H1 (cell line): ENCODE measurements at regions not wholly inside any gene's neighbourhood (a gene's known extent, or its start where the extent isn't known, plus 50 kb on each side); places are given as distances from the start of the nearest gene placed in this dataset.
"Not testable (repeated sequence)": the region's sequence is repeated elsewhere in the genome, so short reads cannot be mapped to it uniquely, and the experiment has no call there.

Experiments used
- CTCF ChIA-PET: fragments of 300-600 bp; sonication (Branson Sonifier 250); formaldehyde crosslinking; loops from one replicate; lab custom pipeline; 2021; ENCODE audit not compliant: partially characterized antibody; lab: Charles Lee
- POLR2A ChIA-PET: fragments of 300-600 bp; sonication (Branson Sonifier 250); formaldehyde crosslinking; loops from one replicate; lab custom pipeline; 2021; ENCODE audit warnings: inconsistent platforms; ENCODE audit not compliant: partially characterized antibody; lab: Charles Lee
- DNase-seq, 2 experiments: peaks; one replicate each; pipeline versions ENCODE4 v3.0.0 to v3.0.0-alpha.2; 2010 to 2022; ENCODE audit warnings: low spot score in 2 of 2, low read depth in 1 of 2, mixed read lengths in 1 of 2
- FAIRE-seq: peaks from 2 replicates; lab custom pipeline; 2011; peaks lifted over from hg19 to GRCh38; lab: Jason Lieb, UNC
- H2AFZ ChIP-seq: 2 replicates; pipeline ENCODE4 v1.8.1; 2012; ENCODE audit warnings: low read length, inconsistent platforms
- H2AK5ac ChIP-seq: 2 replicates; pipeline ENCODE4 v1.6.1; 2013; ENCODE audit warnings: low read depth, low read length
- H2BK120ac ChIP-seq: replicated peaks from 2 replicates; pipeline ENCODE3; 2013; ENCODE audit warnings: low read depth, low read length, inconsistent platforms
- H2BK12ac ChIP-seq: 2 replicates; pipeline ENCODE4 v1.6.1; 2013; ENCODE audit warnings: low read depth, low read length
- H2BK15ac ChIP-seq: 2 replicates; pipeline ENCODE4 v1.6.1; 2013; ENCODE audit warnings: low read length
- H2BK20ac ChIP-seq: 2 replicates; pipeline ENCODE4 v1.6.1; 2013; ENCODE audit warnings: low read length
- H2BK5ac ChIP-seq: 2 replicates; pipeline ENCODE4 v1.6.1; 2013; ENCODE audit warnings: low read depth, low read length
- H3K14ac ChIP-seq: 2 replicates; pipeline ENCODE4 v1.6.1; 2013; ENCODE audit warnings: inconsistent platforms; ENCODE audit not compliant: insufficient read length
- H3K18ac ChIP-seq: 2 replicates; pipeline ENCODE4 v1.6.1; 2013; ENCODE audit warnings: low read length; ENCODE audit errors: extremely low read depth
- H3K23ac ChIP-seq: 2 replicates; pipeline ENCODE4 v1.6.1; 2013; ENCODE audit warnings: inconsistent platforms; ENCODE audit not compliant: insufficient read length
- H3K23me2 ChIP-seq: 2 replicates; pipeline ENCODE4 v1.6.1; 2013; ENCODE audit warnings: low read depth, low read length
- H3K27ac ChIP-seq: 2 replicates; pipeline ENCODE4 v1.6.1; 2011; ENCODE audit warnings: low read depth, low read length, inconsistent platforms
- H3K27me3 ChIP-seq, 4 experiments: replicated peaks in 1 of 4; 1 replicate in 1 of 4; 2 replicates in 3 of 4; pipeline versions ENCODE4 v1.6.1 to v1.8.1; 2011 to 2013; ENCODE audit warnings: low read length in 3 of 4, mild to moderate bottlenecking in 3 of 4, inconsistent platforms in 2 of 4, mixed read lengths in 2 of 4, moderate library complexity in 1 of 4; ENCODE audit not compliant: control insufficient read depth in 3 of 4, insufficient read depth in 3 of 4; ENCODE audit errors: extremely low read depth in 1 of 4
- H3K36me3 ChIP-seq, 4 experiments: 2 replicates each; pipeline versions ENCODE4 v1.6.1 to v1.8.1; 2011 to 2013; ENCODE audit warnings: mild to moderate bottlenecking in 4 of 4, low read length in 3 of 4, moderate library complexity in 2 of 4, control low read depth in 1 of 4, inconsistent platforms in 1 of 4; ENCODE audit not compliant: insufficient read depth in 4 of 4, control insufficient read depth in 2 of 4
- H3K4ac ChIP-seq: replicated peaks from 2 replicates; pipeline ENCODE3; 2013; ENCODE audit warnings: low read length, low read depth, mixed read lengths, inconsistent platforms; ENCODE audit not compliant: insufficient read length
- H3K4me1 ChIP-seq, 4 experiments: replicated peaks in 1 of 4; 1 replicate in 1 of 4; 2 replicates in 3 of 4; pipeline versions ENCODE4 v1.6.1 to v1.8.1; 2011 to 2013; ENCODE audit warnings: low read length in 3 of 4, inconsistent platforms in 2 of 4, mixed read lengths in 1 of 4; ENCODE audit not compliant: insufficient read depth in 4 of 4, control insufficient read depth in 3 of 4
- H3K4me2 ChIP-seq, 2 experiments: 2 replicates each; pipeline versions ENCODE4 v1.6.1 to v1.8.1; 2011 to 2013; ENCODE audit warnings: low read depth in 2 of 2, low read length in 2 of 2, control low read depth in 1 of 2, inconsistent platforms in 1 of 2, mild to moderate bottlenecking in 1 of 2; ENCODE audit not compliant: insufficient read depth in 1 of 2
- H3K4me3 ChIP-seq, 4 experiments: fragments of 200-600, 300-600 bp in 1 of 4; sonication (generic), shearing (Covaris generic), sonication (Bioruptor Twin) in 1 of 4; 2 replicates each; pipeline versions ENCODE4 v1.5.1 to v1.8.1; 2011 to 2016; ENCODE audit warnings: low read length in 4 of 4, low read depth in 3 of 4, control low read depth in 2 of 4, inconsistent platforms in 2 of 4, mild to moderate bottlenecking in 2 of 4, mixed read lengths in 1 of 4, moderate library complexity in 1 of 4; ENCODE audit not compliant: insufficient read depth in 2 of 4; ENCODE audit errors: extremely low read depth in 1 of 4
- H3K56ac ChIP-seq: replicated peaks from 2 replicates; pipeline ENCODE3; 2013; ENCODE audit warnings: low read depth, mild to moderate bottlenecking, mixed read lengths, low read length, inconsistent platforms; ENCODE audit not compliant: insufficient read length
- H3K79me1 ChIP-seq: 2 replicates; pipeline ENCODE4 v1.6.1; 2013; ENCODE audit warnings: low read depth, low read length, control low read depth
- H3K79me2 ChIP-seq, 2 experiments: 2 replicates each; pipeline versions ENCODE4 v1.6.1 to v1.8.1; 2012 to 2013; ENCODE audit warnings: low read length in 2 of 2, mild to moderate bottlenecking in 2 of 2, inconsistent platforms in 1 of 2; ENCODE audit not compliant: insufficient read depth in 2 of 2, control insufficient read depth in 1 of 2
- H3K9ac ChIP-seq, 4 experiments: replicated peaks in 1 of 4; 1 replicate in 1 of 4; 2 replicates in 3 of 4; pipeline versions ENCODE4 v1.6.1 to v1.8.1; 2011 to 2013; ENCODE audit warnings: low read depth in 3 of 4, low read length in 3 of 4, control low read depth in 2 of 4, mild to moderate bottlenecking in 2 of 4, moderate library complexity in 2 of 4, inconsistent platforms in 1 of 4; ENCODE audit errors: extremely low read depth in 1 of 4
- H3K9me3 ChIP-seq, 2 experiments: 2 replicates each; pipeline versions ENCODE4 v1.6.1 to v1.8.1; 2012 to 2013; ENCODE audit warnings: mild to moderate bottlenecking in 2 of 2, moderate library complexity in 2 of 2, control low read depth in 1 of 2, inconsistent platforms in 1 of 2, low read depth in 1 of 2, low read length in 1 of 2, mixed read lengths in 1 of 2; ENCODE audit not compliant: insufficient read depth in 2 of 2
- H4K20me1 ChIP-seq, 2 experiments: replicated peaks in 1 of 2; 2 replicates each; pipeline versions ENCODE3 to v1.8.1; 2011 to 2013; ENCODE audit warnings: inconsistent platforms in 2 of 2, low read length in 2 of 2, mild to moderate bottlenecking in 1 of 2; ENCODE audit not compliant: insufficient read depth in 2 of 2, control insufficient read depth in 1 of 2
- H4K5ac ChIP-seq: 2 replicates; pipeline ENCODE4 v1.6.1; 2013; ENCODE audit warnings: low read length, low read depth, mixed read lengths, inconsistent platforms; ENCODE audit not compliant: insufficient read length
- H4K8ac ChIP-seq: 2 replicates; pipeline ENCODE4 v1.8.0; 2013; ENCODE audit warnings: mild to moderate bottlenecking, moderate library complexity, low read length, inconsistent platforms; ENCODE audit not compliant: insufficient read depth; ENCODE audit errors: extremely low read depth
- H4K91ac ChIP-seq: replicated peaks from 2 replicates; pipeline ENCODE3; 2013; ENCODE audit warnings: low read length, mixed read lengths, inconsistent platforms; ENCODE audit not compliant: insufficient read length
- BACH1 ChIP-seq: IDR thresholded peaks from 2 replicates; pipeline ENCODE4 v1.6.1; 2012; ENCODE audit warnings: low read length, improper control_type of control experiment
- CTBP2 ChIP-seq: IDR thresholded peaks from 2 replicates; pipeline ENCODE4 v1.7.0; 2011; ENCODE audit warnings: borderline replicate concordance, mild to moderate bottlenecking, moderate library complexity, mixed read lengths, low read length; ENCODE audit not compliant: insufficient read depth, insufficient read length
- GTF2F1 ChIP-seq: IDR thresholded peaks from 2 replicates; pipeline ENCODE4 v1.6.1; 2012; ENCODE audit warnings: low read depth, low read length, improper control_type of control experiment, borderline replicate concordance
- HDAC2 ChIP-seq, 2 experiments: fragments of 300-600 bp in 1 of 2; sonication (generic) in 1 of 2; IDR thresholded peaks; 2 replicates each; pipeline ENCODE4 v1.6.1; 2011 to 2012; ENCODE audit warnings: low read depth in 2 of 2, low read length in 2 of 2, mild to moderate bottlenecking in 2 of 2, moderate library complexity in 2 of 2, borderline replicate concordance in 1 of 2, inconsistent platforms in 1 of 2
- POLR2A ChIP-seq, 2 experiments: IDR thresholded peaks; 1 replicate in 1 of 2; 2 replicates in 1 of 2; pipeline ENCODE4 v1.6.1; 2011; ENCODE audit warnings: low read depth in 2 of 2, low read length in 2 of 2, mild to moderate bottlenecking in 2 of 2; ENCODE audit errors: control extremely low read depth in 1 of 2
- RFX5 ChIP-seq: IDR thresholded peaks from 2 replicates; pipeline ENCODE4 v1.6.1; 2011; ENCODE audit warnings: low read depth, low read length, improper control_type of control experiment, borderline replicate concordance
- SIRT6 ChIP-seq: IDR thresholded peaks from one replicate; pipeline ENCODE4 v1.7.1; 2012; ENCODE audit warnings: low read length, inconsistent platforms
- whole genome bisulfite sequencing, 2 experiments: shearing (Covaris generic) in 1 of 2; methylation state at CpG; one replicate each; pipeline versions ENCODE4 v1.1.6 to v1.1.7; 2013 to 2015; ENCODE audit warnings: low lambda C conversion rate in 2 of 2, mixed read lengths in 2 of 2, inconsistent platforms in 1 of 2, low coverage in 1 of 2, missing lambda C conversion rate in 1 of 2; ENCODE audit not compliant: insufficient replicate concordance in 2 of 2, insufficient coverage in 1 of 2, insufficient read length in 1 of 2; ENCODE audit errors: extremely low coverage in 1 of 2, missing lambda C conversion rate in 1 of 2; 5-methylcytosine and 5-hydroxymethylcytosine counted together

GRCh38 chr9:74173284-74173683 lies 323.9 kb upstream of the RORB start (continued):
- TF ChIP-seq HDAC2 (IDR thresholded peaks at IDR 0.05; ENCODE audit: borderline replicate concordance in 1 of 2, low read depth in 2 of 2, low read length in 2 of 2) (no peak), BACH1 (no peak), CTBP2 (no peak), SIRT6 (no peak), GTF2F1 (no peak), RFX5 (no peak), POLR2A (IDR thresholded peaks at IDR 0.05; ENCODE audit: control extremely low read depth in 1 of 2, low read depth in 2 of 2, low read length in 2 of 2) (no peak)

GRCh38 chr9:74197771-74198170 lies 299.4 kb upstream of the RORB start:
- H3K79me2 ChIP-seq, H2AFZ ChIP-seq, DNase-seq, H2AK5ac ChIP-seq, FAIRE-seq, H3K27ac ChIP-seq, H3K4ac ChIP-seq, H2BK20ac ChIP-seq, H2BK15ac ChIP-seq, H4K5ac ChIP-seq, POLR2A ChIA-PET, CTCF ChIA-PET, H3K14ac ChIP-seq, H4K8ac ChIP-seq, H3K56ac ChIP-seq, H3K4me2 ChIP-seq, H3K27me3 ChIP-seq, H4K20me1 ChIP-seq, H3K4me3 ChIP-seq, H2BK5ac ChIP-seq, H3K23ac ChIP-seq, H3K9ac ChIP-seq, H4K91ac ChIP-seq, H2BK120ac ChIP-seq, H3K23me2 ChIP-seq, H2BK12ac ChIP-seq, H3K18ac ChIP-seq, H3K79me1 ChIP-seq, H3K4me1 ChIP-seq, H3K36me3 ChIP-seq: not testable (repeated sequence)
- H3K9me3 ChIP-seq: peaks cover 0 to 16% of the 10 kb centered on the region in 2 experiments; a peak in 1 of 4 replicates
- WGBS, 2 experiments: 90% methylated on average over 2 of the region's 24 CpGs; no CpG with 5 or more reads in 1 of the 2 experiments
